ENCODE measurements at regions not wholly inside any gene's neighbourhood (a gene's known extent, or its start where the extent isn't known, plus 50 kb on each side); places are given as distances from the start of the nearest gene placed in this dataset.

GRCh38 chr11:28483072-28483867 lies 375.1 kb downstream of the METTL15 start:
- Histone ChIP-seq H3K36me3 (no peaks in the 10 kb centered on the region), H3K9me3 (ENCODE audit: severe bottlenecking) (no peaks in the 10 kb centered on the region), H3K4me3 (ENCODE audit: low read depth, low read length) (no peak overlapping the region), H3K27ac (no peak overlapping the region), H3K27me3 (ENCODE audit: insufficient read depth, low read depth, severe bottlenecking) (no peaks in the 10 kb centered on the region)
- TF ChIP-seq CTCF (IDR thresholded peaks at IDR 0.05; ENCODE audit: low read depth, low read length) = no peak
- no peak for DNase-seq

- no peak for DNase-seq
- no peak overlapping the region for H3K27ac ChIP-seq
- no peaks in the 10 kb centered on the region for H3K36me3 ChIP-seq
- H3K9me3 ChIP-seq (ENCODE audit: severe bottlenecking) = no peaks in the 10 kb centered on the region
- no peak overlapping the region for H3K4me3 ChIP-seq (ENCODE audit: low read depth, low read length)
- no peaks in the 10 kb centered on the region for H3K27me3 ChIP-seq (ENCODE audit: insufficient read depth, low read depth, severe bottlenecking)
- TF ChIP-seq CTCF (IDR thresholded peaks at IDR 0.05; ENCODE audit: low read depth, low read length) = no peak
Measured at GRCh38 chr11:28482666-28483065, 374.5 kb downstream of the METTL15 start.

GRCh38 chr11:28481616-28482480 lies 373.7 kb downstream of the METTL15 start:
- no peak for DNase-seq
- no peak overlapping the region for H3K4me3 ChIP-seq (ENCODE audit: low read depth, low read length)
- TF ChIP-seq CTCF (IDR thresholded peaks at IDR 0.05; ENCODE audit: low read depth, low read length) = no peak
- H3K27ac ChIP-seq = no peak overlapping the region
- no peaks in the 10 kb centered on the region for H3K9me3 ChIP-seq (ENCODE audit: severe bottlenecking)
- no peaks in the 10 kb centered on the region for H3K36me3 ChIP-seq
- no peaks in the 10 kb centered on the region for H3K27me3 ChIP-seq (ENCODE audit: insufficient read depth, low read depth, severe bottlenecking)

- TF ChIP-seq CTCF (IDR thresholded peaks at IDR 0.05; ENCODE audit: low read depth, low read length) = no peak
- no peaks in the 10 kb centered on the region for H3K36me3 ChIP-seq
- no peaks in the 10 kb centered on the region for H3K9me3 ChIP-seq (ENCODE audit: severe bottlenecking)
- H3K27me3 ChIP-seq (ENCODE audit: insufficient read depth, low read depth, severe bottlenecking) = no peaks in the 10 kb centered on the region
- DNase-seq = no peak
- no peak overlapping the region for H3K4me3 ChIP-seq (ENCODE audit: low read depth, low read length)
- no peak overlapping the region for H3K27ac ChIP-seq
Measured at GRCh38 chr11:28480406-28480805, 372.2 kb downstream of the METTL15 start.

GRCh38 chr11:28476864-28477263 lies 368.7 kb downstream of the METTL15 start:
- no peak for TF ChIP-seq CTCF (IDR thresholded peaks at IDR 0.05; ENCODE audit: low read depth, low read length)
- Histone ChIP-seq H3K27me3 (ENCODE audit: insufficient read depth, low read depth, severe bottlenecking) (no peaks in the 10 kb centered on the region), H3K4me3 (ENCODE audit: low read depth, low read length) (no peak overlapping the region), H3K36me3 (no peaks in the 10 kb centered on the region), H3K9me3 (ENCODE audit: severe bottlenecking) (no peaks in the 10 kb centered on the region), H3K27ac (no peak overlapping the region)
- DNase-seq = no peak
